NCI-H1417 treated with DMSO at 0.1 percent for 48 hours (cell line): ENCODE measurements at regions not wholly inside any gene's neighbourhood (a gene's known extent, or its start where the extent isn't known, plus 50 kb on each side); places are given as distances from the start of the nearest gene placed in this dataset.
"Not testable (repeated sequence)": the region's sequence is repeated elsewhere in the genome, so short reads cannot be mapped to it uniquely, and the experiment has no call there.

Experiments
- DNase-seq: peaks from one replicate; lab custom pipeline; 2025; lab: John Stamatoyannopoulos, UW

DNA sequence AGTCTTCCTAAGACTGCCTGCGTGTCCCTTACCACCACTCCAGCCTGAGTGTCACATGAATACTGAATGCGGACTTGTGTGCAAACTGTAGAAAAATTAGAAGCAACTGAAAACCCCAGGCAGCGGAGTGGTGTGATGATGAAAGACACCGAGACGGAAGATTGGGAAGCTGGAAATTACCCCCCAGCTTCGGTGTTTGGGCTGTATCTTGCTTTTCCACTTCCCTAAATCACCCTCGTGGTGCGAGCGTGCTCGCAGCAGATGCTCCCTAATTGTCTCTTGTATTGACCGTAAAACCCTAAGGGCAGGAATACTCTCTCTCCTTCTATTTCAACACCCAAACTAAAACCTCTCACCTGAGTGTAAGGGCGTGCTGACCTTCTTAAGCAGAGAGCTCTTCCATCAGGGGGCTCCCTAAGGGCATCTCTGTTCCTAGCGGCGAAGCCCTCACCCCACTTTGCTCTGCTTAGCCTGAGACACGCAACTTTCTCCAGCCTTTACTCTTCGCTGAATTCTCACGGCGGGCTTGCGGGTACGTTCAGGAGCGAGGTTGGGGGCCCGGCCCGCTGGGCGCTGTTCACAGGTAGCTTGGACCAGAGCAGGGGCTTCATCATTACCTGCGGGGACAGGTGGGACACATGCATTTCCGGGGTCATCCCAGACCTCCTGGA is 62.4 kb downstream of the CRYBB2 start:
- no peak for DNase-seq

- no peak for DNase-seq
Measured at GRCh38 chr22:25282346-25282670, 62.9 kb downstream of the CRYBB2 start.

DNA sequence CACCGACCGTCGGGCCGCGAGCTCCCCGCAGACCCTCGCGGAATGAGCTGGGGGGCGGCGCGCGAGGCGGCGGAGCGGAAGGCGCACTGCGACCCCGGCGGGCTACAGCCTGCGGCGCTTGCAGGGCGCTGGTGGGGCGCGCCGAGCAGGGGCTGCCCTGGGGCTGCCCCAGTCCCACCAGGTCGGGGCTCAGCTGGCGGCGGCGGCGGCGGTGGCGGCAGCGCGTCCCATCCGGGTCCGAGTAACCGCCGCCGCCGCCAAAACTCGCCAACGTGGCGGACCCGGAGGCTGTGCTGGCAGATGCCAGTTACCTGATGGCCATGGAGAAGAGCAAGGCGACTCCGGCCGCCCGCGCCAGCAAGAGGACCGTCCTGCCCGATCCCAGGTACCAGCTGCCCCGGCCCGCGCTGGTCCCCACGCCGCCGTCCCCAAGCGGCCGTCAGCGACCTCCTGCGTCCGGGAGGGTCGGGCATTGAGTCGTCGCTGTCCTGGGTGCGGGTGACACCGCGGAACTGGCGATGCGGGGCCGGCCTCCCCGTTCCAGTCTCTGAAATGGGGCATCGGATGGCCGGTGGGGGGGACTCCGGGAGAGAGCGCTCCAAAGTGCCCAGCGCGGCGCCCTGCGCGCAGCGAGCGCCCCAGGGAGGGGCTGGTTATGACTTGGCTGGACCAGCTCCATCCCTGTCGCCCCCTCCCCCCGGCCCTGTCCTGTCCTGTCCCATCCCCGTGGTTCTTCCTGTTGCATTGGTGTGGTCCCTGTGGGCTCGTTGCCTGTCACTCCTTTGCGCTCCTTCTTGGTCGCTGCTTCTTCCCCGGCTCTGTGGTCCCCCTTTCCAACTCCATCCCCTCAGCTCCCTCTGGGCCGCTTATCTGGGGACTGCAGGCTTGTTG is 63.5 kb downstream of the CRYBB2 start:
- DNase-seq, result no peak

- DNase-seq, result not testable (repeated sequence)
Measured at GRCh38 chr22:25288481-25288880, 69.0 kb downstream of the CRYBB2 start.

DNA sequence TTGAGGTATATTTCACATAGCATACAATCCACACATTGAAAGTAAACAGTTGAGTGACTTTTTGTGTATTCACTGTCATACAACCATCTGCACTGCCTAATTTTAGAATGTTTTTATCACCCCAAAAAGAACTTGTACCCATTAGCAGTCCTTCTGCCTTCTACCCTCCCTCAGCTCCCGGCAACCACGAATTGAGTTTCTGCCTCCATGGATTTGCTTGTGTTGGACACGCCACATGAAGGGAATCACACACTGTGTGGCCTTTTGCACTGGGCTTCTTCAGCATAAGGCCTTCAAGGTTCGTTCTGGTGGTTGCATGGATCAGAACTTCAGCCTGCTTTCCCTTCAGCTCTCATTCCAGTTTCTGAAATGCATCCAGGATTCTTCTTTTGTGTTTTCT is 82.5 kb downstream of the CRYBB2 start:
- DNase-seq, result not testable (repeated sequence)

DNA sequence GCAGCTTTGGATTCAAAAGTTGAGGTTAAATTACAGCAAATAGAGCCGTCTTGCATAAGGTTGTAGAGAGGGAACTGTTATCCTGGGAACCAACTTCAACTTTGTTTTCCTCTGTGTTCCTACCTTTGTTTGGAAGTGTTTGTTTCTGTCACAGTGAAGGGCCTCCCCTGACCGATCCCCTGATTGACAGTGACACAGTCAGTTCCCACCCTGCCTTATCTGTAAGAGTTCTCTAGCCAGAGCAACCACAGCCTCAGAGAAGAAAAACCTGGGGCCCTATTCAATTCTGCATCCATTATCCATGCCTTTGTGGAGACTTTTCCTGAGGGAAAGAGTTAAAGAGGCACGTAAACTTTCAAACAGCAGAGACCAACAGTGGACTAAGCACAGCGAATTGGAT is 90.1 kb downstream of the CRYBB2 start:
- DNase-seq, result not testable (repeated sequence)

DNA sequence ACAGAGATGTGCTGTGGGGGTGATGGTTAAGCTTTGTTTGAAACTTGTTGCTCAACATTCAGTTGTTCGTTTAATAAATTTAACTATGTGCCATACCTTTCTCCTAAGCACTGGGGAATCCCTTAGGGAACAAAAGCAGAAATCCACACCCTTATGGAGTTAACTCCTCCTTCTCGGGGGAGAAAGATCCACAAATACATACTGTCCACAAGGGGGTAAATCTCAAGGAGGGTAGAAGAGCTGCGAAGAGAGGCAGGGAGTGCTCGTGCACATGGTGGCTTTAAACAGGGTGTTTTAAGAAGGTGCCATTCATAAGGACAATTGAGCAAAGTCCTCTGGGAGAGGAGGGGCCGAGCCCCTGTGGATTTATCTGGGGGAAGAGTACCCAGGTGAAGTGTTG is 92.5 kb downstream of the CRYBB2 start:
- DNase-seq, result not testable (repeated sequence)

DNA sequence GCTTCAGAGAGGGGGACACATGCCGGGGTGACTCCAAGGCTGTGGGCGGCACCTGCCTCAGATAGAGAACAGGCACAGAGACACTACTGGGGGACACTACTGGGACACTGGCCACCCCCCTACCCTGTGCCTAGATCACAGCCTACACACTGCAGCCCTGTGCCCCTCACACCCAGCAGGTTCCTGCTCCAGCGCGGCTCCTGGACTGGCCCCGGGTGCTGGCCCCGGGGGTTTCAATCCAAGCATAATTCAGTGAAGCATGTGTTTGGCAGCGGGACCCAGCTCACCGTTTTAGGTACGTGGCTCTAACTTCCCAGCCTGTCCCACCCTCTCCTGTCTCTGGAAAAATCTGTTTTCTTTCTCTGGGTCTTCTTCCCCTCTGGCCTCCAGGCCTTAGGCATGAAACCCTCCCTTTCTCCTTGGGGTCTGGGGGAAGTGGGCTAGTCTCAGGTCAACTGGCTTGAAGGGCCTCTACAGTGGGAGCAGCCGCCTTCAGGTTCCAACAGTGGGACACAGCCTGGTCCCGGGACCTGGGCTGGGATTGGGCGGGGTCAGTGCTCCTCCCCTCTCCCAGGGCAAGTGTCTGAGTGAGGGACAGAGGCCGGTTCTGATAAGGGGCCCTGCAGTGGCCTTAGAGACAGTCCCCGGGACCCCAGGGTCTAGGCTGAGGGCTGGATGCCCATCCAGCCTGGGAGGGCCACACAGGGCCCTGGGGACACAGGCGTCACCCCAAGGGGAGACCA is 98.8 kb downstream of the CRYBB2 start:
- DNase-seq, result no peak

GRCh38 chr22:25327018-25327755 is 107.7 kb downstream of the CRYBB2 start:
- no peak for DNase-seq

DNA sequence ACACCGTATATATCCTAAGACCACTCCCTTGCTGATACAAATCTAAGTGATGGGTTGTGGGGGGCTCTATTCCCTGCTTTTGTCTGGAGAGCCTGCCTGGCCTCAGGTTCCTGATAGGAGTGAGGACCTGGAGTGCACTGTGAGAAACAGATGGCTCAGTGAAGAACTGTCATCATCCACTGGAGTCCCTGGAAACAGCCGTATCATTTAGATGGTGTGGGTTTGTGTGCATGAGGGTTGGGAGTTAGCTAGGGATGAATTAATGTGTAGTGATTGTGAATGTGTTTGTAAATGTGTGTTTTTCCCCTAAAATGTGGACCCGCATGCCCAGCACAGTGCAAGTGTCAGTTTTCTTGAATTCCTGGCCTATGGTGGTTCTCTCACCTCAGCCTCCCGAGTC is 111.6 kb downstream of the CRYBB2 start:
- no peak for DNase-seq

GRCh38 chr22:25331911-25332310 is 112.5 kb downstream of the CRYBB2 start:
- DNase-seq, result not testable (repeated sequence)

GRCh38 chr22:25332386-25332785 is 112.9 kb downstream of the CRYBB2 start:
- no peak for DNase-seq

DNA sequence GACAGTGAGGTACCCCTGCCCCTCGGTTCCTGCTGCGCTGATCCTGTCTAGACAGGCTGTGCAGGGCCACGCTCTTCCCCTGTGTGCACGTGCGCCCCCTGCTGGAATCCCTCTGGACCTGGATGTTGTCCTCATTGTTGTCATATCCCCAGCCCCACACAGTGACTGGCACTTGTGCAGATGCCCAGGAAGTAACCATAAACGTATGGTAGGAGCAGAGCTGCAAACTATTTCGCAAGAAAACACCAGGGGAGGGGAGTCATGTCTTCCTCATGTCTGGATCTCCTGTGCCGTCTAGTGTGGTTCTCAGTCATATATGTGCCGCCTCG is 114.7 kb downstream of the CRYBB2 start:
- DNase-seq, result no peak

DNA sequence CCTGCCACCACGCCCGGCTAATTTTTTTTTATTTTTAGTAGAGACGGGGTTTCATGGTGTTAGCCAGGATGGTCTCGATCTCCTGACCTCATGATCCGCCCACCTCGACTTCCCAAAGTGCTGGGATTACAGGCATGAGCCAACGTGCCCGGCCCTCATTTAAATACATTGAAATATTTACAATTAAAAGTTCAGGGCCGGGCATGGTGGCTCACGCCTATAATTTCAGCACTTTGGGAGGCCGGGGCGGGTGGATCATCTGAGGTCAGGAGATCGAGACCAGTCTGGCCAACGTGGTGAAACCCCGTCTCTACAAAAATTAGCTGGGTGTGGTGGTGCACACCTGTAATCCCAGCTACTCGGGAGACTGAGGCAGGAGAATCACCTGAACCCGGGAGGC is 115.2 kb downstream of the CRYBB2 start:
- not testable (repeated sequence) for DNase-seq

GRCh38 chr22:25335276-25335675 is 115.8 kb downstream of the CRYBB2 start:
- DNase-seq, result not testable (repeated sequence)

GRCh38 chr22:25340536-25340935 is 121.1 kb downstream of the CRYBB2 start:
- DNase-seq, result not testable (repeated sequence)

GRCh38 chr22:25344366-25344765 is 124.9 kb downstream of the CRYBB2 start:
- DNase-seq, result not testable (repeated sequence)

DNA sequence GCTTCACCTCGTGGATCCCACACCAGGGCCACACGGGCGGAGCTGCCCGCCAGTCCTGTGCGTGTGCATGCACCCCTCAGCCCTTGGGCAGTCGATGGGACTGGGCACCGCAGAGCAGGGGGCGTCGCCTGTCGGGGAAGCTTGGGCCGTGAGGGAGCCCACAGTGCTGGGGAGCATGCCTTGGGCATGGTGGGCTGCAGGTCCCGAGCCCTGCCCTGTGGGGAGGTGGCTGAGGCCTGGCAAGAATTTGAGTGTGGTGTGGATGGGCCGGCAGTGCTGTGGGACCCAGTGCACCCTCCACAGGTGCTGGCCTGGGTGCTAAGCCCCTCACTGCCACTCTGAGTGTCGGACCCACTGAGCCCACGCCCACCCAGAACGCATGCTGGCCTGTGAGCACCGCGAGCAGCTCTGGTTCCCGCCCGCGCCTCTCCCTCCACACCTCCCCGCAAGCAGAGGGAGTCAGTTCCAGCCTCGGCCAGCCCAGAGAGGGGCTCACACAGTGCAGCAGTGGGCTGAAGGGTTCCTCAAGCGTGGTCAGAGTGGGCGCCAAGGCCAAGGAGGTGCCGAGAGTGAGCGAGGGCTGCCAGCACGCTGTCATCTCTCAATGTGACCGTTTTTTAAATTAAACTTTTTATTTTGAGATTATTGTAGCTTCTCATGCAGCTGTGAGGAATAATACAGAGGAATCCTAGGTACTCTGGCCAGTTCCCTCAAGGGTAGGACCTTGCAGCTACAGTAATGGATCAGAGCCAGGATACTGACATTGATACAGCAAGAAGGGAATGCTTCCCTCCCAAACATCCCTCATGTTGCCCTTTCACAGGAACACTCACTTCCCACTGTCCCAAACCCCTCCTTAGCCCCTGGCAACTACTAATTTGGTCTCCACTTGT is 127.7 kb downstream of the CRYBB2 start:
- DNase-seq, result no peak

GRCh38 chr22:25347752-25348102 is 128.3 kb downstream of the CRYBB2 start:
- no peak for DNase-seq

DNA sequence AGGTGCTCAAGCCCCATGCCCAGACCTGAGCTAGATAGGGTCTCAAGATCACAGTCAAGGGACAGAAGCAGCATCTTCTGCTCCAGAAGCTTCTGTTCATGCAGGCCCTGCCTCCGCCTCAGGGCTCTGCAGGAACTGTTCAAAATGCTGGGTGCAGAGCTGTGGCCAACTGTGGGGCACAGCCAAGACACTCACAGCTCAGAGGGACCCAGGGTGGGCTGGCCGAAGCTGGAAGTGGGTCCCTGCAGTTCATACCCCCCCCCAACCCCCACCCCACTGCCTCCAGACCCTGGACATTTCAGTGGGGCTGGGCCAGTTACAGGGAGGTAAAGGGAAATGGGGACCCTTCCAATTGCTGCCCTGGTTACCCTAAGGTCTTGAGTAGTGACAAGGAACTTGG is 129.0 kb downstream of the CRYBB2 start:
- DNase-seq, result no peak

GRCh38 chr22:25348996-25349395 is 129.6 kb downstream of the CRYBB2 start:
- not testable (repeated sequence) for DNase-seq
